HCT116 (cell line): ENCODE measurements at regions not wholly inside any gene's neighbourhood (a gene's known extent, or its start where the extent isn't known, plus 50 kb on each side); places are given as distances from the start of the nearest gene placed in this dataset.

Experiments used
- ATAC-seq: fragments of 200-7000 bp; cut with Tn5 transposase; 2 replicates; pipeline ENCODE4 v1.9.1; 2020; ENCODE audit warnings: mild to moderate bottlenecking, moderate library complexity
- BruUV-seq: library from RNA; stranded (reverse); fragments of 400-500 nt; replicated peaks from 2 replicates; lab custom pipeline; 2021; lab: Mats Ljungman, UMichigan
- CTCF ChIA-PET: fragments of 300-600 bp; sonication (Branson Sonifier 250); formaldehyde crosslinking; loops from one replicate; lab custom pipeline; 2021; ENCODE audit warnings: antibody characterized with exemption; lab: Charles Lee
- POLR2A ChIA-PET: fragments of 300-600, 350-600 bp; sonication (Branson Sonifier 250); formaldehyde crosslinking; loops from one replicate; lab custom pipeline; 2021; ENCODE audit warnings: antibody characterized with exemption; lab: Charles Lee
- RAD21 ChIA-PET, 2 experiments: fragments of 300-600 bp; sonication (Branson Sonifier 250); formaldehyde crosslinking; loops; one replicate each; lab custom pipeline; 2023; ENCODE audit warnings: low total read pairs in 2 of 2; ENCODE audit not compliant: uncharacterized antibody in 2 of 2, unreplicated experiment in 2 of 2, low non-redundant PET in 1 of 2; lab: Charles Lee
- DNase-seq: peaks from one replicate; pipeline ENCODE4 v3.0.0-alpha.2; 2010; ENCODE audit warnings: low read depth, low spot score
- H2AFZ ChIP-seq: fragments of 200-600 bp; shearing (Covaris generic), sonication (generic); 2 replicates; pipeline ENCODE4 v1.6.1; 2017; ENCODE audit warnings: low read depth, mixed run types, mixed read lengths, antibody characterized with exemption, low read length; ENCODE audit not compliant: poor library complexity, severe bottlenecking
- H3K27ac ChIP-seq: 2 replicates; pipeline ENCODE4 v1.5.1; 2012; ENCODE audit warnings: low read depth, low read length
- H3K27me3 ChIP-seq: fragments of 200-600 bp; sonication (generic); 2 replicates; pipeline ENCODE4 v1.6.1; 2016; ENCODE audit warnings: mixed run types, low read length, mixed read lengths; ENCODE audit not compliant: insufficient read depth
- H3K36me3 ChIP-seq, 2 experiments: fragments of 200-500 bp in 1 of 2; fragments of 200-600 bp in 1 of 2; sonication (Bioruptor generic) in 1 of 2; sonication (generic) in 1 of 2; 2 replicates each; pipeline versions ENCODE4 v1.5.1 to v1.6.1; 2014 to 2016; ENCODE audit warnings: low read length in 2 of 2, inconsistent platforms in 1 of 2, mixed read lengths in 1 of 2, mixed run types in 1 of 2; ENCODE audit not compliant: insufficient read depth in 2 of 2, control insufficient read depth in 1 of 2
- H3K4me1 ChIP-seq, 2 experiments: fragments of 200-600 bp in 1 of 2; sonication (generic) in 1 of 2; 2 replicates each; pipeline versions ENCODE4 v1.5.1 to v1.6.1; 2012 to 2017; ENCODE audit warnings: low read length in 2 of 2, inconsistent platforms in 1 of 2, mild to moderate bottlenecking in 1 of 2, mixed read lengths in 1 of 2, mixed run types in 1 of 2, moderate library complexity in 1 of 2; ENCODE audit not compliant: insufficient read depth in 2 of 2, control insufficient read depth in 1 of 2
- H3K4me2 ChIP-seq: fragments of 200-600 bp; sonication (generic); 2 replicates; pipeline ENCODE4 v1.6.1; 2017; ENCODE audit warnings: mixed run types, low read length, mixed read lengths
- H3K4me3 ChIP-seq, 2 experiments: fragments of 200-600 bp in 1 of 2; sonication (generic) in 1 of 2; replicated peaks in 1 of 2; 2 replicates each; pipeline ENCODE4 v1.5.1; 2011 to 2016; ENCODE audit warnings: low read length in 2 of 2, control low read depth in 1 of 2, low read depth in 1 of 2, mild to moderate bottlenecking in 1 of 2, mixed read lengths in 1 of 2, mixed run types in 1 of 2
- H3K79me2 ChIP-seq: fragments of 200-600 bp; sonication (generic); 2 replicates; pipeline ENCODE4 v1.6.1; 2017; ENCODE audit warnings: mild to moderate bottlenecking, mixed run types, low read length, moderate library complexity, mixed read lengths; ENCODE audit not compliant: insufficient read depth
- H3K9ac ChIP-seq: fragments of 200-600 bp; sonication (generic); 2 replicates; pipeline ENCODE4 v1.6.1; 2016; ENCODE audit warnings: low read length, mixed read lengths
- H3K9me2 ChIP-seq: fragments of 200-600 bp; sonication (generic), shearing (Covaris generic); 2 replicates; pipeline ENCODE4 v1.6.1; 2017; ENCODE audit warnings: mixed run types, mild to moderate bottlenecking, moderate library complexity; ENCODE audit not compliant: insufficient read depth
- H3K9me3 ChIP-seq, 2 experiments: fragments of 200-500 bp in 1 of 2; fragments of 200-600 bp in 1 of 2; sonication (Bioruptor generic) in 1 of 2; sonication (generic) in 1 of 2; 2 replicates each; pipeline ENCODE4 v1.6.1; 2014 to 2017; ENCODE audit warnings: low read length in 2 of 2, mixed read lengths in 2 of 2, inconsistent platforms in 1 of 2, low read depth in 1 of 2, mild to moderate bottlenecking in 1 of 2, mixed run types in 1 of 2, moderate library complexity in 1 of 2; ENCODE audit not compliant: control insufficient read depth in 1 of 2, insufficient read depth in 1 of 2
- H4K20me1 ChIP-seq: fragments of 200-600 bp; sonication (generic), shearing (Covaris generic); 2 replicates; pipeline ENCODE4 v1.6.1; 2017; ENCODE audit warnings: mixed run types, mild to moderate bottlenecking, moderate library complexity; ENCODE audit not compliant: insufficient read depth
- EZH2phosphoT487 ChIP-seq: fragments of 200-600 bp; IDR thresholded peaks from 2 replicates; pipeline ENCODE4 v1.6.1; 2018; ENCODE audit warnings: antibody characterized with exemption, borderline replicate concordance
- POLR2AphosphoS5 ChIP-seq: IDR thresholded peaks from 2 replicates; pipeline ENCODE4 v1.6.1; 2011; ENCODE audit warnings: mild to moderate bottlenecking, low read depth, low read length, moderate library complexity
- SIN3A ChIP-seq: IDR thresholded peaks from 2 replicates; pipeline ENCODE4 v1.6.1; 2012; ENCODE audit warnings: low read depth
- SRF ChIP-seq: IDR thresholded peaks from 2 replicates; pipeline ENCODE4 v1.6.1; 2012; ENCODE audit warnings: low read depth
- YY1 ChIP-seq: IDR thresholded peaks from 2 replicates; pipeline ENCODE4 v1.6.1; 2011; ENCODE audit warnings: low read length, low read depth, moderate library complexity, mild to moderate bottlenecking; ENCODE audit not compliant: insufficient replicate concordance; ENCODE audit errors: extremely low read depth
- ZNF274 ChIP-seq: fragments of 200-500 bp; sonication (Bioruptor generic); IDR thresholded peaks from 2 replicates; pipeline ENCODE4 v1.6.1; 2014; ENCODE audit warnings: mild to moderate bottlenecking, low read depth, low read length, inconsistent platforms
- intact Hi-C: fragments of 100-400 bp; cut with micrococcal nuclease; formaldehyde crosslinking; loops from 2 replicates; pipeline ENCODE4 v1.10.0; 2022
- TF ChIP-seq, protein P1 (sequence below): IDR thresholded peaks from 2 replicates; pipeline ENCODE4 v1.6.1; 2011; ENCODE audit warnings: mild to moderate bottlenecking, low read length, moderate library complexity; ENCODE audit not compliant: insufficient replicate concordance; ENCODE audit errors: extremely low read depth
- TF ChIP-seq, protein P2 (sequence below): IDR thresholded peaks from 2 replicates; pipeline ENCODE4 v1.6.1; 2012; ENCODE audit warnings: low read depth

- no peaks in the 10 kb centered on the region for H3K9me2 ChIP-seq
- POLR2A ChIA-PET = no interaction called here
- H3K4me1 ChIP-seq = peaks cover 0 to 23% of the 10 kb centered on the region in 2 experiments; a peak in 3 of 4 replicates
- no peak overlapping the region for H3K4me3 ChIP-seq
- no TSS peak for BruUV-seq
- H3K9me3 ChIP-seq = no peaks in the 10 kb centered on the region
- CTCF ChIA-PET = no interaction called here
- RAD21 ChIA-PET = no interaction called here
- no peak for TF ChIP-seq YY1
- TF ChIP-seq ZNF274 = no peak
- no peak for TF ChIP-seq EZH2phosphoT487
- TF ChIP-seq, protein P1, sequence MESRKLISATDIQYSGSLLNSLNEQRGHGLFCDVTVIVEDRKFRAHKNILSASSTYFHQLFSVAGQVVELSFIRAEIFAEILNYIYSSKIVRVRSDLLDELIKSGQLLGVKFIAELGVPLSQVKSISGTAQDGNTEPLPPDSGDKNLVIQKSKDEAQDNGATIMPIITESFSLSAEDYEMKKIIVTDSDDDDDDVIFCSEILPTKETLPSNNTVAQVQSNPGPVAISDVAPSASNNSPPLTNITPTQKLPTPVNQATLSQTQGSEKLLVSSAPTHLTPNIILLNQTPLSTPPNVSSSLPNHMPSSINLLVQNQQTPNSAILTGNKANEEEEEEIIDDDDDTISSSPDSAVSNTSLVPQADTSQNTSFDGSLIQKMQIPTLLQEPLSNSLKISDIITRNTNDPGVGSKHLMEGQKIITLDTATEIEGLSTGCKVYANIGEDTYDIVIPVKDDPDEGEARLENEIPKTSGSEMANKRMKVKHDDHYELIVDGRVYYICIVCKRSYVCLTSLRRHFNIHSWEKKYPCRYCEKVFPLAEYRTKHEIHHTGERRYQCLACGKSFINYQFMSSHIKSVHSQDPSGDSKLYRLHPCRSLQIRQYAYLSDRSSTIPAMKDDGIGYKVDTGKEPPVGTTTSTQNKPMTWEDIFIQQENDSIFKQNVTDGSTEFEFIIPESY = no peak
- no peak for TF ChIP-seq SIN3A
- TF ChIP-seq, protein P2, sequence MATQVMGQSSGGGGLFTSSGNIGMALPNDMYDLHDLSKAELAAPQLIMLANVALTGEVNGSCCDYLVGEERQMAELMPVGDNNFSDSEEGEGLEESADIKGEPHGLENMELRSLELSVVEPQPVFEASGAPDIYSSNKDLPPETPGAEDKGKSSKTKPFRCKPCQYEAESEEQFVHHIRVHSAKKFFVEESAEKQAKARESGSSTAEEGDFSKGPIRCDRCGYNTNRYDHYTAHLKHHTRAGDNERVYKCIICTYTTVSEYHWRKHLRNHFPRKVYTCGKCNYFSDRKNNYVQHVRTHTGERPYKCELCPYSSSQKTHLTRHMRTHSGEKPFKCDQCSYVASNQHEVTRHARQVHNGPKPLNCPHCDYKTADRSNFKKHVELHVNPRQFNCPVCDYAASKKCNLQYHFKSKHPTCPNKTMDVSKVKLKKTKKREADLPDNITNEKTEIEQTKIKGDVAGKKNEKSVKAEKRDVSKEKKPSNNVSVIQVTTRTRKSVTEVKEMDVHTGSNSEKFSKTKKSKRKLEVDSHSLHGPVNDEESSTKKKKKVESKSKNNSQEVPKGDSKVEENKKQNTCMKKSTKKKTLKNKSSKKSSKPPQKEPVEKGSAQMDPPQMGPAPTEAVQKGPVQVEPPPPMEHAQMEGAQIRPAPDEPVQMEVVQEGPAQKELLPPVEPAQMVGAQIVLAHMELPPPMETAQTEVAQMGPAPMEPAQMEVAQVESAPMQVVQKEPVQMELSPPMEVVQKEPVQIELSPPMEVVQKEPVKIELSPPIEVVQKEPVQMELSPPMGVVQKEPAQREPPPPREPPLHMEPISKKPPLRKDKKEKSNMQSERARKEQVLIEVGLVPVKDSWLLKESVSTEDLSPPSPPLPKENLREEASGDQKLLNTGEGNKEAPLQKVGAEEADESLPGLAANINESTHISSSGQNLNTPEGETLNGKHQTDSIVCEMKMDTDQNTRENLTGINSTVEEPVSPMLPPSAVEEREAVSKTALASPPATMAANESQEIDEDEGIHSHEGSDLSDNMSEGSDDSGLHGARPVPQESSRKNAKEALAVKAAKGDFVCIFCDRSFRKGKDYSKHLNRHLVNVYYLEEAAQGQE = no peak
- TF ChIP-seq POLR2AphosphoS5 = no peak
- no peak for TF ChIP-seq SRF
- intact Hi-C loops = no loop called here
- peaks cover 14% of the 10 kb centered on the region; the same call in 1 of the 2 replicates for H3K27me3 ChIP-seq
- H3K9ac ChIP-seq = no peak overlapping the region
- H3K27ac ChIP-seq = no peak overlapping the region
- H3K36me3 ChIP-seq = no peaks in the 10 kb centered on the region
- H2AFZ ChIP-seq = no peak overlapping the region
- ATAC-seq (no peak), DNase-seq (no peak)
- no peaks in the 10 kb centered on the region for H3K79me2 ChIP-seq
- H4K20me1 ChIP-seq = no peaks in the 10 kb centered on the region
- H3K4me2 ChIP-seq = no peak overlapping the region
These were observed 315.8 kb downstream of the BCL11B start for GRCh38 chr14:98956181-98956580.
